ENCODE measurements at regions not wholly inside any gene's neighbourhood (a gene's known extent, or its start where the extent isn't known, plus 50 kb on each side); places are given as distances from the start of the nearest gene placed in this dataset.
A peak's percentile ranks its signal among the peaks of the same experiment; 100 is the strongest.

DNA sequence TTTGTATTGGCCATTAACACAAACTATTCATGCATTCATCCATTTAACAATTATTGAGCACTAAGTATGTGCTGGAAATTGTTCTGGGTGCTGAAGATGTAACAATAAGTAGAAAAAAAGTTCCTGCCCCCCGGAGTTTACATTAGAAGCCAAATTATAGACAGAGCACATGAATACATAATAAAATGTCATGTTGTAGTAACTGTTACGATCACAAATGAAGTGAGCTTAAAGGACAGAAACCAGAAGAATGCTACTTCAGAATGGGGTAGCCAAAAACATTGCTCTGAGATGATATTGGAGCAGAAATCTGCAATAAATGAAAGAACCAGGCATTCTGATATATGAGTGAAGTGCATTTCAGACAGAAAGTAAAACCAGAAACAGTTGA lies 256.0 kb upstream of the SETBP1 start:
- Histone ChIP-seq H3K4me3 (ENCODE audit: low read depth in 1 of 5, low read length in 5 of 5) (no peak overlapping the region), H3K27me3 (ENCODE audit: control insufficient read depth in 5 of 5, insufficient read depth in 4 of 5, low read length in 5 of 5) (no peaks in the 10 kb centered on the region), H3K27ac (ENCODE audit: low read depth, low read length) (no peak overlapping the region)

DNA sequence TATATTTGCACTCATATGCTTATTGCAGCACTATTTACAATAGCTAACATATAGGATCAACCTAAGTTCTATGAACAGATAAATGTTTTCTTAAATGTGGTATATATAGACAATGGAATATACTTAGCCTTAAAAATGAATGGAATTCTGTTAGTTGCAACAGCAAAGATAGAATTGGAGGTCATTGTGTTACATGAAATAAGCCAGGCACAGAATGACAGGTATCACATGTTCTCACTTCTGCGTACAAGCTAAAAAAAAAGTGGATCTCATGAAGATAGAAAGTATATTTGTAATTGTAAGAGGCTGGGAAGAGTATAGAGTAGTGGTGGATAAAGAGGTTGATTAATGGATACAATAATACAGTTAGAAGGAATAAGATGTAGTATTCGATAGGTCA lies 255.5 kb upstream of the SETBP1 start:
- Histone ChIP-seq H3K36me3 (ENCODE audit: control insufficient read depth in 5 of 5, insufficient read depth in 5 of 5, low read length in 5 of 5) (no peaks in the 10 kb centered on the region), H3K4me1 (ENCODE audit: control insufficient read depth in 5 of 5, insufficient read depth in 5 of 5, low read length in 5 of 5) (no peaks in the 10 kb centered on the region), H3K4me3 (ENCODE audit: low read depth in 1 of 5, low read length in 5 of 5) (no peak overlapping the region), H3K27me3 (ENCODE audit: control insufficient read depth in 5 of 5, insufficient read depth in 4 of 5, low read length in 5 of 5) (no peaks in the 10 kb centered on the region), H3K27ac (ENCODE audit: low read depth, low read length) (no peak overlapping the region), H3K9ac (ENCODE audit: low read length in 5 of 5) (no peak overlapping the region), H3K9me3 (ENCODE audit: control insufficient read depth in 5 of 5, low read length in 5 of 5) (peaks cover 0 to 2% (median 0%) of the 10 kb centered on the region in 5 donors)

More for the DNA sequence above, 256.0 kb upstream of the SETBP1 start:
- Histone ChIP-seq H3K36me3 (ENCODE audit: control insufficient read depth in 5 of 5, insufficient read depth in 5 of 5, low read length in 5 of 5) (no peaks in the 10 kb centered on the region), H3K4me1 (ENCODE audit: control insufficient read depth in 5 of 5, insufficient read depth in 5 of 5, low read length in 5 of 5) (no peaks in the 10 kb centered on the region), H3K9me3 (ENCODE audit: control insufficient read depth in 5 of 5, low read length in 5 of 5) (peaks cover 0 to 2% (median 0%) of the 10 kb centered on the region in 5 donors), H3K9ac (ENCODE audit: low read length in 5 of 5) (no peak overlapping the region)

DNA sequence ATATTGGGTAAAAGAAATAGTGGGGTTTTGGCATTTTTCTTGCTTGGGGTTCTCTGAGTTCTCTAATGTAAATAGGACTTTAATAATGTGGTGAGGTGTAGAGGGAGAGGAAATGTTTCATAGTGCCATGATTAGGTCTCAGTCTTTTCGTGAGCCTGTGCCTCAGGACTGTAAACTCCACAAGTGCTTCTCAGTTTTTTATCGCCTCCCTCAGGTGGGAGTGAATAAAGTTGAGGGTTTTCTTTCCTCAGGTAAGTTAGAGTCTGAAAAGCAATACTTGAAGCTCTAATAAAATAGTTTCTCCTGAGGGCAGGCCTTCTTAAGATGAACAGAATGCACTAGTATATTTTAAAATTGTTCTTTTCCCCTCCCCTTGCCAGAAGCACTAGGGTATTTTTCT lies 243.1 kb upstream of the SETBP1 start:
- Histone ChIP-seq H3K27ac (ENCODE audit: low read depth, low read length) (no peak overlapping the region), H3K4me3 (ENCODE audit: low read depth in 1 of 5, low read length in 5 of 5) (no peak overlapping the region), H3K27me3 (ENCODE audit: control insufficient read depth in 5 of 5, insufficient read depth in 4 of 5, low read length in 5 of 5) (no peaks in the 10 kb centered on the region), H3K9ac (ENCODE audit: low read length in 5 of 5) (no peak overlapping the region), H3K4me1 (ENCODE audit: control insufficient read depth in 5 of 5, insufficient read depth in 5 of 5, low read length in 5 of 5) (no peaks in the 10 kb centered on the region), H3K36me3 (ENCODE audit: control insufficient read depth in 5 of 5, insufficient read depth in 5 of 5, low read length in 5 of 5) (no peaks in the 10 kb centered on the region), H3K9me3 (ENCODE audit: control insufficient read depth in 5 of 5, low read length in 5 of 5) (no peaks in the 10 kb centered on the region)

DNA sequence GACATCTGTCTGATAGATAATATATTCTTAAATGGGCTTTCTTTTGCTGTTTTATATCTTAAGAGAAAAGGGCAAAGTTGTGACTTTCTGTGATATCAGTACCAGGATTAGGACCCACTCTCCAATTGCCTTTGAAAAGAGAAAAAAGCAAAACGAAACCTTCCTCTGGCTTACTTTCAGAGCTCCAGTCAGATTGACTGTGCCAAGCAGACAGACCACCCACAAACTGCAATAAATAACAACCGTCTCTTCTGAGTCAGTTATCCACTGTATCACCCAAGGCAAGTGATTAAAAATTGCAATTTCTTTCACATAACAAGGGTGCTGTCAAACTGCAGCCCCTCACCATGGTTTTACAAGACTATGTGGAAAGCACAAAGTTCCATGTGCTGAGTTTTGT lies 230.5 kb upstream of the SETBP1 start:
- Histone ChIP-seq H3K4me1 (ENCODE audit: control insufficient read depth in 5 of 5, insufficient read depth in 5 of 5, low read length in 5 of 5) (no peaks in the 10 kb centered on the region), H3K27me3 (ENCODE audit: control insufficient read depth in 5 of 5, insufficient read depth in 4 of 5, low read length in 5 of 5) (no peaks in the 10 kb centered on the region), H3K27ac (ENCODE audit: low read depth, low read length) (no peak overlapping the region), H3K9ac (ENCODE audit: low read length in 5 of 5) (no peak overlapping the region), H3K9me3 (ENCODE audit: control insufficient read depth in 5 of 5, low read length in 5 of 5) (no peaks in the 10 kb centered on the region), H3K4me3 (ENCODE audit: low read depth in 1 of 5, low read length in 5 of 5) (no peak overlapping the region), H3K36me3 (ENCODE audit: control insufficient read depth in 5 of 5, insufficient read depth in 5 of 5, low read length in 5 of 5) (no peaks in the 10 kb centered on the region)

DNA sequence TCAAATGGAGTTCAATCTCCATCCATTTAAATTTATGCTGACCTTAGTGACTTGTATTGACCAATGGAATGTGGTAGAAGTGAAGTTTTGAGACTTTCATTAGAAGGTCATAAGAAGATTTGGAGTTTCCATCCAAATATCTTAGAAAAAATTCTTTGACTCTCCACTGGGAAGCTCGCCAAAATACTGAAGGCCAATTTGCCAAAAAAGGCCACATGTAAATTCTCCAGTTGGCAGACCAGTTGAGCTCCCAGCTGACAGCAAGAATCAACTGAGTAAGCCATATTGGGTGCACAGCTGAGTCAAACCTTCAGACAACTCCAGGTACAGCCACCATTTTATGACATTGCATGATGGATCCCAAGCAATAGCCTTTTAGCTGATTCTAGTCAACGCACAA lies 228.3 kb upstream of the SETBP1 start:
- H3K4me1 ChIP-seq (ENCODE audit: control insufficient read depth in 5 of 5, insufficient read depth in 5 of 5, low read length in 5 of 5): no peaks in the 10 kb centered on the region
- no peak overlapping the region for H3K4me3 ChIP-seq (ENCODE audit: low read depth in 1 of 5, low read length in 5 of 5)
- H3K27ac ChIP-seq (ENCODE audit: low read depth, low read length): no peak overlapping the region
- no peaks in the 10 kb centered on the region for H3K36me3 ChIP-seq (ENCODE audit: control insufficient read depth in 5 of 5, insufficient read depth in 5 of 5, low read length in 5 of 5)
- no peaks in the 10 kb centered on the region for H3K9me3 ChIP-seq (ENCODE audit: control insufficient read depth in 5 of 5, low read length in 5 of 5)
- H3K9ac ChIP-seq (ENCODE audit: low read length in 5 of 5): no peak overlapping the region
- H3K27me3 ChIP-seq (ENCODE audit: control insufficient read depth in 5 of 5, insufficient read depth in 4 of 5, low read length in 5 of 5): no peaks in the 10 kb centered on the region

DNA sequence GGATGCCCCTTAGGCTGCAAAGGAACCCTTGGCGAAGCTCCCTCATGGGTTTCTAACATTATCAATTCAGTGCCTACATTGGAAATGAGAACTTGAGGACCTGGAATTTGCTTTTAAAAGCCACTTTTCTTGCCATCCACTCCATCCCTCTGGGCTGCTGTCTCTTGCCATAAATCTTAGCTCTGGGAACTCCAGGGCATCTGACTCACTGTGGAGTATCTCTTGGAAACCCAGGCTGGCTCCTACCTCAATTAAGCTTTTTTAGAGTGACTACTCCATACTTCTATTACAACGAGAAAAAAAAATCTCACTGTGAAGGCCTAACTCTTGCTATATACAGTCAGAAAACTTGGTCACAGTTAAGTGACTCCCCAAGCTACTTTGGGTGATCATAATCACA lies 227.2 kb upstream of the SETBP1 start:
- H3K4me3 ChIP-seq (ENCODE audit: low read depth in 1 of 5, low read length in 5 of 5): no peak overlapping the region
- H3K9ac ChIP-seq (ENCODE audit: low read length in 5 of 5): no peak overlapping the region
- H3K4me1 ChIP-seq (ENCODE audit: control insufficient read depth in 5 of 5, insufficient read depth in 5 of 5, low read length in 5 of 5): no peaks in the 10 kb centered on the region
- no peaks in the 10 kb centered on the region for H3K36me3 ChIP-seq (ENCODE audit: control insufficient read depth in 5 of 5, insufficient read depth in 5 of 5, low read length in 5 of 5)
- H3K27ac ChIP-seq (ENCODE audit: low read depth, low read length): no peak overlapping the region
- no peaks in the 10 kb centered on the region for H3K27me3 ChIP-seq (ENCODE audit: control insufficient read depth in 5 of 5, insufficient read depth in 4 of 5, low read length in 5 of 5)
- H3K9me3 ChIP-seq (ENCODE audit: control insufficient read depth in 5 of 5, low read length in 5 of 5): no peaks in the 10 kb centered on the region

DNA sequence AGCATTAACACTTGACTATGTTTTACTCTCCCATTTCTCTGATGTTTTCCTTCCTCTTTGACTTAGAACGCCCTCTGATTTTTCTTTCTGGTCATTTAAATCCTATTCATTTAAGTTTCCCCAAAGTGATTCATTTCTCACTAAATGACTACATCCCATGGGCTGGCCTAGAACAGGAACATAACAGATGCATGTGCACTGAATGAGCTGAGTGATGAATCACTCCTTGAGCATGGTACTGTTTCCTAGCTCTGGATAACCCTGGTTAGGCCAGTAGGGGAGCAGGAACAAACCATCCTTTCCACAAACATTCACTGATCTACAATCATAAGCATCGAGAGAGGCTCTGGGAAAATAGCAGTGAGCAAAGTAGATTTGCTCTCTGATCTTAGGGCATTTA lies 221.9 kb upstream of the SETBP1 start:
- Histone ChIP-seq H3K36me3 (ENCODE audit: control insufficient read depth in 5 of 5, insufficient read depth in 5 of 5, low read length in 5 of 5) (no peaks in the 10 kb centered on the region), H3K9ac (ENCODE audit: low read length in 5 of 5) (no peak overlapping the region), H3K4me1 (ENCODE audit: control insufficient read depth in 5 of 5, insufficient read depth in 5 of 5, low read length in 5 of 5) (no peaks in the 10 kb centered on the region), H3K27me3 (ENCODE audit: control insufficient read depth in 5 of 5, insufficient read depth in 4 of 5, low read length in 5 of 5) (no peaks in the 10 kb centered on the region), H3K4me3 (ENCODE audit: low read depth in 1 of 5, low read length in 5 of 5) (no peak overlapping the region), H3K27ac (ENCODE audit: low read depth, low read length) (no peak overlapping the region), H3K9me3 (ENCODE audit: control insufficient read depth in 5 of 5, low read length in 5 of 5) (no peaks in the 10 kb centered on the region)

DNA sequence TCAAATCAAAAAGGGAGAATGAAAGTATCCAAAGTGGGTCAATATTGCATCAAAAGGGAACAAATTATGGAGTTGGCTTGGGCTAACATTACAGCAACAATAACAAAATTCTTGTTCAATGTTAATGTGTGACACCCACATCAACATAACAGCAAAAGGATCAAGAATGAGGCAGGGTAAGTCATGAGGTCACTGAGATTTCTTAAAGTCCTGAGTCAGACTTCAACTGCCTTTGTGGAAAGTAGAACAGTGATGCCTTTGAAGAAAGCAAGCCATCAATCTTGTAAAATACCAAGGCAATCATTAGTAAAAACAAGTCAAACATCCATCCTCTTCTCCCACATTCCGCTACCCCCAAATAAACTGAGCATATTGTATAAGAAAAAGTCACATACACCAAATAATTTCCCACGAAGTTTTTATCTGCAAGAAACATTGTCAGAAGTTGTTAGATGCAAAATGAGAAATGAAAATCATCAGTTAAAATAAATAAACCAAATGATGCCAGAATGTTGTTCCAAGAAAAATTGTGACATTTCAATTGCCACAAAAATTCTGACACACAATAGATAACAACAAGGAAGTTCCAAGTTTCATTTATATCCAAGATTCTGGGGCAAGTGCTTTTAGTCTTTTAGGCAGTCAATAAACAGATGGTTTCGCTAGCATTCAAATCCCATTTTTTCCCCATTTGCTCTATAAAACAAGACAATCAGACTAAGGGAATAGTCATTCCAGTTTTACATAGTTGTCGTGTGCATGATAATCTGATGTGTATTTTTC lies 216.1 kb upstream of the SETBP1 start:
- Histone ChIP-seq H3K4me1 (ENCODE audit: control insufficient read depth in 5 of 5, insufficient read depth in 5 of 5, low read length in 5 of 5) (peaks cover 0 to 12% (median 4%) of the 10 kb centered on the region in 5 donors), H3K27me3 (ENCODE audit: control insufficient read depth in 5 of 5, insufficient read depth in 4 of 5, low read length in 5 of 5) (no peaks in the 10 kb centered on the region), H3K36me3 (ENCODE audit: control insufficient read depth in 5 of 5, insufficient read depth in 5 of 5, low read length in 5 of 5) (no peaks in the 10 kb centered on the region), H3K27ac (ENCODE audit: low read depth, low read length) (no peak overlapping the region), H3K4me3 (ENCODE audit: low read depth in 1 of 5, low read length in 5 of 5) (no peak overlapping the region), H3K9me3 (ENCODE audit: control insufficient read depth in 5 of 5, low read length in 5 of 5) (no peaks in the 10 kb centered on the region), H3K9ac (ENCODE audit: low read length in 5 of 5) (peak overlapping the region in 1 of 5 donors; percentile 13)

DNA sequence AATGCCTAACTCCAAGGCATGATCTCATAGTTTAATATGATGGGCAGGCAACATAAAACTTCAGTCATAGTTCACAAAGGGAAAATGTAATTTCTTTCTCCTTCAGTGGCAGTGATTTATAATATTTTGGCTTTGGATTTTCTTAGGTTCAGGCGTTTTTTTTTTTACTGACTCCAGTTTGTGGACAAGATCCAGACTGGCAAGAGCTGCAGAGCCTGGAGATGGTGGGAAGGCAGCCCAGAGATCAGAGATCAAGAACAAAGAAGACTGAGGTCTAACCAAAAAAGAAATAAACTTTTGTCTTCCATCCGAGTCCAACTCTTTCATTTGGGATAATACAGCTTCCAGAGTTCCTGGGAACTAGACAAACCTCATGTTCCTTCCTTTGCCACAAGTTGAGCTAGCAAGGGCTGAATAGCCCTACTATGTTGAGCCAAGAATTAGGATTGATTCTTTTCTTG lies 215.3 kb upstream of the SETBP1 start:
- Histone ChIP-seq H3K27me3 (ENCODE audit: control insufficient read depth in 5 of 5, insufficient read depth in 4 of 5, low read length in 5 of 5) (no peaks in the 10 kb centered on the region), H3K36me3 (ENCODE audit: control insufficient read depth in 5 of 5, insufficient read depth in 5 of 5, low read length in 5 of 5) (no peaks in the 10 kb centered on the region), H3K27ac (ENCODE audit: low read depth, low read length) (no peak overlapping the region), H3K4me3 (ENCODE audit: low read depth in 1 of 5, low read length in 5 of 5) (no peak overlapping the region), H3K4me1 (ENCODE audit: control insufficient read depth in 5 of 5, insufficient read depth in 5 of 5, low read length in 5 of 5) (peaks cover 0 to 12% (median 4%) of the 10 kb centered on the region in 5 donors), H3K9me3 (ENCODE audit: control insufficient read depth in 5 of 5, low read length in 5 of 5) (no peaks in the 10 kb centered on the region), H3K9ac (ENCODE audit: low read length in 5 of 5) (peak overlapping the region in 1 of 5 donors; percentile 13)

DNA sequence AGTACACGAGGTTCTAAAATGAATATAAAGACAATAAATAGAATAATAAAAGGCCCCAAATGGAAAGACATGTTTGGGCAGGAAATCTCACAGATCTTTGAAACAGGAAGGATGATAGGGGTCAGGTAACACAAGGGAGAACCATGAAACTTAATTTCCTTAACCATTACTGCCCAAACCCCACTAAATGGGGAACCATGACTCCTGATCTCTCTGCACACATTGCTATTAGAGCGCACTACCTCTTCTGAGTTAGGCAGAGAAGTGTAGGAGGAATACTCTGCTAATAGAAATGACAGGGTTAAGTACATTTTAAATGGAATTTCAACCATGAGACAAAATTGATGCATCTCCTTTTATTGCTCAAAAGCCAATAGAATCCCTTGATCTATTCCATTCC lies 213.7 kb upstream of the SETBP1 start:
- Histone ChIP-seq H3K9me3 (ENCODE audit: control insufficient read depth in 5 of 5, low read length in 5 of 5) (no peaks in the 10 kb centered on the region), H3K27ac (ENCODE audit: low read depth, low read length) (no peak overlapping the region), H3K4me3 (ENCODE audit: low read depth in 1 of 5, low read length in 5 of 5) (no peak overlapping the region), H3K9ac (ENCODE audit: low read length in 5 of 5) (no peak overlapping the region), H3K36me3 (ENCODE audit: control insufficient read depth in 5 of 5, insufficient read depth in 5 of 5, low read length in 5 of 5) (no peaks in the 10 kb centered on the region), H3K27me3 (ENCODE audit: control insufficient read depth in 5 of 5, insufficient read depth in 4 of 5, low read length in 5 of 5) (no peaks in the 10 kb centered on the region), H3K4me1 (ENCODE audit: control insufficient read depth in 5 of 5, insufficient read depth in 5 of 5, low read length in 5 of 5) (peaks cover 0 to 12% (median 4%) of the 10 kb centered on the region in 5 donors)

All from subcutaneous abdominal adipose tissue (tissue), 5 donors.